ENCODE measurements at regions not wholly inside any gene's neighbourhood (a gene's known extent, or its start where the extent isn't known, plus 50 kb on each side); places are given as distances from the start of the nearest gene placed in this dataset.

DNA sequence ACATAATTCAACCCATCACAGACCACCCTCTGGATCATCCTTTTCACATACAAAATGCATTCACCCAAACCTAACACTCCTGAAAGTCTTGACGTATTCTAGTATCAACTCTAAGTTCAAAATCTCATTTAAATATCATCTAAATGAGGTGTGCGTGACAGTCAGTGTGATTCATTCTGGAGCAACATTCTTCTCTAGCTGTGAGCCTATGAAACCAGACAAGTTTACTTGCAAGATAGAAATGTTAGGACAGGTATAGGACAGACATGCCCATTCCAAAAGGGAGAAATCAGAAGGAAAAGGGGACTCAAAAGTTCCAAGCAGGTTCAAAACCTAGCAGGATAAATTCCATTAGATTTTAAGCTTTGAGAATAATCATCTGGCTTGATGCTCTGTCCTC is 329.7 kb downstream of the CD83 start:
- no peak overlapping the region for H3K4me2 ChIP-seq (ENCODE audit: low read length)
- TF ChIP-seq, protein P1, sequence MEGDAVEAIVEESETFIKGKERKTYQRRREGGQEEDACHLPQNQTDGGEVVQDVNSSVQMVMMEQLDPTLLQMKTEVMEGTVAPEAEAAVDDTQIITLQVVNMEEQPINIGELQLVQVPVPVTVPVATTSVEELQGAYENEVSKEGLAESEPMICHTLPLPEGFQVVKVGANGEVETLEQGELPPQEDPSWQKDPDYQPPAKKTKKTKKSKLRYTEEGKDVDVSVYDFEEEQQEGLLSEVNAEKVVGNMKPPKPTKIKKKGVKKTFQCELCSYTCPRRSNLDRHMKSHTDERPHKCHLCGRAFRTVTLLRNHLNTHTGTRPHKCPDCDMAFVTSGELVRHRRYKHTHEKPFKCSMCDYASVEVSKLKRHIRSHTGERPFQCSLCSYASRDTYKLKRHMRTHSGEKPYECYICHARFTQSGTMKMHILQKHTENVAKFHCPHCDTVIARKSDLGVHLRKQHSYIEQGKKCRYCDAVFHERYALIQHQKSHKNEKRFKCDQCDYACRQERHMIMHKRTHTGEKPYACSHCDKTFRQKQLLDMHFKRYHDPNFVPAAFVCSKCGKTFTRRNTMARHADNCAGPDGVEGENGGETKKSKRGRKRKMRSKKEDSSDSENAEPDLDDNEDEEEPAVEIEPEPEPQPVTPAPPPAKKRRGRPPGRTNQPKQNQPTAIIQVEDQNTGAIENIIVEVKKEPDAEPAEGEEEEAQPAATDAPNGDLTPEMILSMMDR (IDR thresholded peaks at IDR 0.05): no peak
- H3K27me3 ChIP-seq (ENCODE audit: control insufficient read depth, insufficient read depth, low read length): no peaks in the 10 kb centered on the region
- no peaks in the 10 kb centered on the region for H3K36me3 ChIP-seq (ENCODE audit: control insufficient read depth, insufficient read depth, low read length)
- H2AFZ ChIP-seq: no peak overlapping the region
- no peak overlapping the region for H3K9ac ChIP-seq
- H3K9me3 ChIP-seq (ENCODE audit: control insufficient read depth, low read length): no peaks in the 10 kb centered on the region
- peaks cover 14% of the 10 kb centered on the region for H3K4me1 ChIP-seq
- no peaks in the 10 kb centered on the region for H3K79me2 ChIP-seq
- H3K4me3 ChIP-seq (ENCODE audit: low read depth, low read length): no peak overlapping the region
- no peak overlapping the region for H3K27ac ChIP-seq

DNA sequence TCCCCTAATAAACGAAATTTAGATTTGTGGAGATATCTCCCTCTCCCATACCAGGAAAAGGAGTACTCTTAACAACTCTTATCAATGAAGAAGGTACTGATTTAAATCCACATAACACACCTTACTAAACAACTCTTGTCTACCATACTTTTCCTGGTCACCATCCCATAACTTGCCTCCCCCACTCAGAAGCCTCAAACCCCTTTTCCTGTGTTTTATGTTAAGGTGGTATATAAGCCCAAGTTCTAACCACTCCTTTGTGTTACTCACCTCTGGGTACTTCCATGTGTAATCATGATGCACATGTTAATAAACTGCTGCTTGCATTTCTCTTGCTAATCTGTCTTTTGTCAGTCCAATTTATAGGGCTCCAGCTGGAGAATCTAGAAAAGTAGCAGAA is 330.7 kb downstream of the CD83 start:
- no peak overlapping the region for H3K4me2 ChIP-seq (ENCODE audit: low read length)
- no peaks in the 10 kb centered on the region for H3K79me2 ChIP-seq
- TF ChIP-seq, protein P1 (IDR thresholded peaks at IDR 0.05): no peak
- no peaks in the 10 kb centered on the region for H3K27me3 ChIP-seq (ENCODE audit: control insufficient read depth, insufficient read depth, low read length)
- no peak overlapping the region for H3K4me3 ChIP-seq (ENCODE audit: low read depth, low read length)
- H3K9ac ChIP-seq: no peak overlapping the region
- no peak overlapping the region for H3K27ac ChIP-seq
- no peaks in the 10 kb centered on the region for H3K9me3 ChIP-seq (ENCODE audit: control insufficient read depth, low read length)
- no peaks in the 10 kb centered on the region for H3K36me3 ChIP-seq (ENCODE audit: control insufficient read depth, insufficient read depth, low read length)
- H3K4me1 ChIP-seq: peaks cover 22% of the 10 kb centered on the region
- H2AFZ ChIP-seq: no peak overlapping the region

DNA sequence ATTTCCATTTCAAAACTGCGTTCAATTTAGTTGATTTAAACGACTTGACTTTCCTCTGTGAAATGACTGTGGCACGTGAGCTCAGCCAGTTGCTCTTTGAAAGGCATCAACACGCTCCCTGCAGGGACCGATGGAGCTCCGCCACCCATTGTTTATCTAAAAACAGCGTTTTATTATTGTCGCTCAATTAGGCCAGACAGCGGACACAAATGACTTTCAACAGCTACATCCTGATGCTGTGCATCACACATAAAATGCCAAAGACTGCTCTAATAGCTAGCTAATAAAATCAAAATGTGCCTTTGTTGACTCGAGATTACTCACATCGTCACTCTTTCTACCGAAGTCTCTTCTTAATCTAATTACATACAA is 332.5 kb downstream of the CD83 start:
- TF ChIP-seq, protein P1 (IDR thresholded peaks at IDR 0.05): no peak
- H3K36me3 ChIP-seq (ENCODE audit: control insufficient read depth, insufficient read depth, low read length): no peaks in the 10 kb centered on the region
- H3K9ac ChIP-seq: no peak overlapping the region
- no peak overlapping the region for H3K4me2 ChIP-seq (ENCODE audit: low read length)
- H3K9me3 ChIP-seq (ENCODE audit: control insufficient read depth, low read length): no peaks in the 10 kb centered on the region
- H3K27ac ChIP-seq: peak overlapping the region; percentile 37
- H3K4me3 ChIP-seq (ENCODE audit: low read depth, low read length): no peak overlapping the region
- peaks cover 35% of the 10 kb centered on the region for H3K4me1 ChIP-seq
- H2AFZ ChIP-seq: peak overlapping the region; percentile 70
- H3K79me2 ChIP-seq: no peaks in the 10 kb centered on the region
- H3K27me3 ChIP-seq (ENCODE audit: control insufficient read depth, insufficient read depth, low read length): no peaks in the 10 kb centered on the region

DNA sequence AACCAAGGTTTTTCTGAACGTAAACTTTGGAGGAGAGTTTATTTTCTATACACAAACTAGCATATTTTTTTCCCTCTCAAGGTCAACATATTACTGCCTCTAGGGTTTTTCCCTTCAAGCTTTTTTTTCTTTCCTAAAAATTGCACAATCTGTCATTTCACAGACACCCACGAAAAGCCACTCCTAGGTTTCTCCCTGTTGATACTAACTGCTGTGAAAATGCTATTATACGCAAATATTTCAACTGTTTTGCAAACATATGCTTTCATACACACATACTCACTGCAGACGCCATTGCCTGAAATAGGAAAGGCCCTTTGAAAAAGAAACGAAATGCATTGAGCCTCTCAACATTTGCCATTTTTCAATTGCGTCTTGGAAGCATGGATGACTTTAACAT is 333.0 kb downstream of the CD83 start:
- H3K9ac ChIP-seq: no peak overlapping the region
- no peaks in the 10 kb centered on the region for H3K79me2 ChIP-seq
- H3K27ac ChIP-seq: no peak overlapping the region
- H3K4me2 ChIP-seq (ENCODE audit: low read length): no peak overlapping the region
- no peaks in the 10 kb centered on the region for H3K27me3 ChIP-seq (ENCODE audit: control insufficient read depth, insufficient read depth, low read length)
- H3K36me3 ChIP-seq (ENCODE audit: control insufficient read depth, insufficient read depth, low read length): no peaks in the 10 kb centered on the region
- no peaks in the 10 kb centered on the region for H3K9me3 ChIP-seq (ENCODE audit: control insufficient read depth, low read length)
- no peak overlapping the region for H3K4me3 ChIP-seq (ENCODE audit: low read depth, low read length)
- TF ChIP-seq, protein P1 (IDR thresholded peaks at IDR 0.05): no peak
- H3K4me1 ChIP-seq: peaks cover 35% of the 10 kb centered on the region
- H2AFZ ChIP-seq: no peak overlapping the region

DNA sequence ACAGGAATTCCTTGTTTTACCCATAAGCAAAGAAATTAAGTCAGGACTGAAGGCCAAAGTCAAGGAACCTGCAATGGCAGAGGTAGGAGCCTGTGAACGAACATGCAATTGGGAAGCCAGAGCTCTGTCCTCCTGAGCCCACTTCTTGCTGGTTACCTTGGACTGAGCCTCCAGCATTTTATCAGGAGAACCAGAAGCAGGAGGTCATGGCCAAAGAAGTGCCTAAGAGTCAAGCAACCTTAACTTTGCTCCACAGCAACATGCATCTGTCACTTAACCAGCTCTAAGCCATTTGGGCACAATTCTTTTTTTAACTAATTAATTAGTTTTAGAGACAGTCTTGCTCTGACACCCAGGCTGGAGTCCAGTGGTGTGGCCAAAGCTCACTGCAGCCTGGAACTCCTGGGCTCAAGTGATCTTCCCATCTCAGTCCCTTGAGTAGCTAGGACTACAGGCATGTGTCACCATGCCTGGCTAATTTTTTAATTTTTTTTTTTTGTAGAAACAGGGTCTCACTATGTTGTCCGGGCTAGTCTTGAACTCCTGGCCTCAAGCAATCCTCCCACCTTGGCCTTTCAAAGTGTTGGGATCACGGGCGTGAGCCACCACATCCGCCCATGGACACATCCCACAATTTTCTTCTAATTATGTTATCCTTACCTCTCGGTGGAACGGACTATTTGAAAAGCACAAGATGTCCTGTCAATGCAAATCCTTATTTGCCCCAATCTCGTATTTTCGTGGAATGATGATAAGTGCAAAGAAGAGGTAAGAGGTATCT is 334.2 kb downstream of the CD83 start:
- no peaks in the 10 kb centered on the region for H3K79me2 ChIP-seq
- TF ChIP-seq, protein P1 (IDR thresholded peaks at IDR 0.05): no peak
- H3K4me1 ChIP-seq: peaks cover 35% of the 10 kb centered on the region

More for the DNA sequence above, 334.2 kb downstream of the CD83 start:
- Histone ChIP-seq H3K4me3 (ENCODE audit: low read depth, low read length) (no peak overlapping the region), H3K36me3 (ENCODE audit: control insufficient read depth, insufficient read depth, low read length) (no peaks in the 10 kb centered on the region), H2AFZ (peak overlapping the region; percentile 75), H3K27me3 (ENCODE audit: control insufficient read depth, insufficient read depth, low read length) (no peaks in the 10 kb centered on the region), H3K27ac (no peak overlapping the region), H3K9ac (no peak overlapping the region), H3K4me2 (ENCODE audit: low read length) (no peak overlapping the region), H3K9me3 (ENCODE audit: control insufficient read depth, low read length) (no peaks in the 10 kb centered on the region)

Data from parathyroid adenoma (tissue), 2 donors.